Urothelium cell line (cell line): ENCODE measurements at regions not wholly inside any gene's neighbourhood (a gene's known extent, or its start where the extent isn't known, plus 50 kb on each side); places are given as distances from the start of the nearest gene placed in this dataset.
A peak's percentile ranks its signal among the peaks of the same experiment; 100 is the strongest.

Experiments used
- DNase-seq: peaks from one replicate; pipeline ENCODE4 v3.0.0; 2011; ENCODE audit warnings: low spot score, mixed read lengths
- FAIRE-seq: peaks from 2 replicates; lab custom pipeline; 2011; peaks lifted over from hg19 to GRCh38; lab: Jason Lieb, UNC

- FAIRE-seq (peak; percentile 97), DNase-seq (no peak)
Observed at GRCh38 chr1:36613721-36614120, 131.0 kb upstream of the CSF3R start.

- no peak for DNase-seq
- FAIRE-seq: no peak
Observed at GRCh38 chr1:36612881-36613280, 130.2 kb upstream of the CSF3R start.

GRCh38 chr1:36612121-36612520, 129.4 kb upstream of the CSF3R start:
- DNase-seq (no peak), FAIRE-seq (no peak)

- DNase-seq (peak; percentile 47), FAIRE-seq (no peak)
Observed at GRCh38 chr1:36609241-36610027, 126.7 kb upstream of the CSF3R start.

GRCh38 chr1:36608272-36608671, 125.6 kb upstream of the CSF3R start:
- DNase-seq (no peak), FAIRE-seq (no peak)

GRCh38 chr1:36607263-36607651, 124.5 kb upstream of the CSF3R start:
- DNase-seq (no peak), FAIRE-seq (no peak)

- no peak for FAIRE-seq
- no peak for DNase-seq
Observed at GRCh38 chr1:36606641-36607262, 124.0 kb upstream of the CSF3R start.

- no peak for FAIRE-seq
Observed at GRCh38 chr1:36605942-36606640, 123.4 kb upstream of the CSF3R start.

GRCh38 chr1:36603461-36603860, 120.7 kb upstream of the CSF3R start:
- DNase-seq (no peak), FAIRE-seq (no peak)

More at GRCh38 chr1:36605942-36606640, 123.4 kb upstream of the CSF3R start:
- DNase-seq: no peak

- DNase-seq (no peak), FAIRE-seq (no peak)
Observed at GRCh38 chr1:36602184-36602583, 119.5 kb upstream of the CSF3R start.

- FAIRE-seq: no peak
- DNase-seq: no peak
Observed at GRCh38 chr1:36599828-36600227, 117.1 kb upstream of the CSF3R start.

GRCh38 chr1:36597514-36597913, 114.8 kb upstream of the CSF3R start:
- FAIRE-seq (no peak), DNase-seq (no peak)

- no peak for DNase-seq
- FAIRE-seq: no peak
Observed at GRCh38 chr1:36595921-36596320, 113.2 kb upstream of the CSF3R start.

GRCh38 chr1:36595349-36595748, 112.6 kb upstream of the CSF3R start:
- FAIRE-seq (no peak), DNase-seq (no peak)

- DNase-seq: no peak
- no peak for FAIRE-seq
Observed at GRCh38 chr1:36594023-36594422, 111.3 kb upstream of the CSF3R start.

GRCh38 chr1:36591278-36591677, 108.6 kb upstream of the CSF3R start:
- DNase-seq: no peak
- no peak for FAIRE-seq

GRCh38 chr1:36590771-36591170, 108.1 kb upstream of the CSF3R start:
- no peak for FAIRE-seq
- no peak for DNase-seq

- FAIRE-seq: no peak
Observed at GRCh38 chr1:36590264-36590663, 107.6 kb upstream of the CSF3R start.

GRCh38 chr1:36588972-36589371, 106.3 kb upstream of the CSF3R start:
- no peak for FAIRE-seq

More at GRCh38 chr1:36590264-36590663, 107.6 kb upstream of the CSF3R start:
- no peak for DNase-seq

GRCh38 chr1:36585569-36586548, 103.1 kb upstream of the CSF3R start:
- no peak for DNase-seq
- FAIRE-seq: no peak

More at GRCh38 chr1:36588972-36589371, 106.3 kb upstream of the CSF3R start:
- no peak for DNase-seq
